ENCODE measurements at regions not wholly inside any gene's neighbourhood (a gene's known extent, or its start where the extent isn't known, plus 50 kb on each side); places are given as distances from the start of the nearest gene placed in this dataset.

GRCh38 chr3:157578181-157578580 is 75.0 kb upstream of the VEPH1 start:
- Histone ChIP-seq H3K4me1 (ENCODE audit: control insufficient read depth in 1 of 2, extremely low read depth in 1 of 2, insufficient read depth in 2 of 2, low read length in 2 of 2) (no peaks in the 10 kb centered on the region), H3K36me3 (ENCODE audit: control insufficient read depth in 2 of 2, extremely low read depth in 1 of 2, insufficient read depth in 1 of 2, low read length in 1 of 2) (no peaks in the 10 kb centered on the region), H3K9me3 (no peaks in the 10 kb centered on the region), H3K4me3 (ENCODE audit: control insufficient read depth in 1 of 2, extremely low read depth in 1 of 2, low read length in 1 of 2) (no peak overlapping the region), H3K27me3 (replicated peaks in 1 of 2; ENCODE audit: control insufficient read depth in 2 of 2, extremely low read depth in 1 of 2, insufficient read depth in 2 of 2, low read length in 1 of 2) (peaks cover 0 to 4% of the 10 kb centered on the region in 2 experiments), H3K27ac (ENCODE audit: low read length) (no peak overlapping the region)
- no peak overlapping the region for H3K27ac Mint-ChIP-seq
- ATAC-seq (replicated peaks in 1 of 4) = no peak
- H3K4me3 Mint-ChIP-seq = no peak overlapping the region
- H3K9me3 Mint-ChIP-seq = no peaks in the 10 kb centered on the region
- no peak for DNase-seq
- H3K27me3 Mint-ChIP-seq = peaks cover 0 to 5% of the 10 kb centered on the region in 2 donors
- WGBS (ENCODE audit: insufficient coverage) = no CpG with 5 or more reads among the region's 3 CpGs
- H3K36me3 Mint-ChIP-seq = no peaks in the 10 kb centered on the region
- POLR2A ChIA-PET = no interaction called here
- H3K4me1 Mint-ChIP-seq = no peaks in the 10 kb centered on the region
- CTCF ChIA-PET = interaction anchor here in 1 of 2 donors (0.7 kb wide), 1 partner anchor 545 kb away, joined by 3 read pairs; no protein-coding TSS in a partner anchor

- Mint-ChIP-seq H3K4me1 (no peaks in the 10 kb centered on the region), H3K27ac (no peak overlapping the region), H3K27me3 (peaks cover 6 to 16% of the 10 kb centered on the region in 2 donors), H3K9me3 (no peaks in the 10 kb centered on the region), H3K4me3 (no peak overlapping the region), H3K36me3 (no peaks in the 10 kb centered on the region)
- DNase-seq (no peak), ATAC-seq (replicated peaks in 1 of 4) (no peak)
- POLR2A ChIA-PET = no interaction called here
- Histone ChIP-seq H3K4me3 (ENCODE audit: control insufficient read depth in 1 of 2, extremely low read depth in 1 of 2, low read length in 1 of 2) (no peak overlapping the region), H3K9me3 (no peaks in the 10 kb centered on the region), H3K4me1 (ENCODE audit: control insufficient read depth in 1 of 2, extremely low read depth in 1 of 2, insufficient read depth in 2 of 2, low read length in 2 of 2) (no peaks in the 10 kb centered on the region), H3K27me3 (replicated peaks in 1 of 2; ENCODE audit: control insufficient read depth in 2 of 2, extremely low read depth in 1 of 2, insufficient read depth in 2 of 2, low read length in 1 of 2) (peaks cover 0 to 4% of the 10 kb centered on the region in 2 experiments), H3K27ac (ENCODE audit: low read length) (no peak overlapping the region), H3K36me3 (ENCODE audit: control insufficient read depth in 2 of 2, extremely low read depth in 1 of 2, insufficient read depth in 1 of 2, low read length in 1 of 2) (no peaks in the 10 kb centered on the region)
- no CpG with 5 or more reads among the region's 3 CpGs for WGBS (ENCODE audit: insufficient coverage)
- CTCF ChIA-PET = no interaction called here
These were observed 71.3 kb upstream of the VEPH1 start for GRCh38 chr3:157574531-157574930.

DNA sequence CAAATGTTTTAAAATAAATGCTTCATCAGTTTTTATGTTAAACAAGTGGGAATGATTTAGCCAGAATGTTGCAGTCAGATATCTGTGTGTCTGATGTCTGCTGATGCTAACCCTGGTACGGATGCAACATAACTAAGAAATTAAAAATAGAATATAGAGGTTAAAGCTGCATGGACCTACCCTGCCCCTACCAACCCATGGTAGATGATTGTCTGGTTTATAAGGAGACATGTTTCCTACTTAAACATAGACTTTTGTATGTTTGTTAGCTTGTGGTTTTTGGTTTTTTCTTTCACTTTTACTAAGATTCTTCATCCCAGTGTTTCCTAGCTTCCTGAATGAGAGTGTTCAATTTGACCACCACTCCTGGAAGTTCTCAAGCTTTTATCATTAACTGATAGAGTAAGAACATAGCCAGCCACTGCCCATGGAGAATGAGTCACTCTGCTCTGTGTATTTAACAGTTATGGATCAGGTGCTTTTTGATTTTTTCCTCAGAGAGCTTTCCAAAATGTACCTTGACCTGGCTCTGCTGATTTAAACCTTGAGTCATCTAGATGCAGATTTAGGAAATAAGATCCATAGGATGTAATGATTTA is 70.7 kb upstream of the VEPH1 start:
- H3K27ac ChIP-seq (ENCODE audit: low read length) = no peak overlapping the region
- Mint-ChIP-seq H3K4me1 (no peaks in the 10 kb centered on the region), H3K9me3 (no peaks in the 10 kb centered on the region), H3K27me3 (peaks cover 6 to 12% of the 10 kb centered on the region in 2 donors), H3K36me3 (no peaks in the 10 kb centered on the region), H3K27ac (no peak overlapping the region), H3K4me3 (no peak overlapping the region)
- POLR2A ChIA-PET = no interaction called here
- CTCF ChIA-PET = interaction anchor here in 1 of 2 donors (2.0 kb wide), 1 partner anchor 41 kb away, joined by 13 read pairs; no protein-coding TSS in a partner anchor
- no peaks in the 10 kb centered on the region for H3K9me3 ChIP-seq
- no peaks in the 10 kb centered on the region for H3K36me3 ChIP-seq (ENCODE audit: control insufficient read depth in 2 of 2, extremely low read depth in 1 of 2, insufficient read depth in 1 of 2, low read length in 1 of 2)
- H3K4me1 ChIP-seq (ENCODE audit: control insufficient read depth in 1 of 2, extremely low read depth in 1 of 2, insufficient read depth in 2 of 2, low read length in 2 of 2) = no peaks in the 10 kb centered on the region
- ATAC-seq (replicated peaks in 1 of 4) = no peak
- H3K27me3 ChIP-seq (replicated peaks in 1 of 2; ENCODE audit: control insufficient read depth in 2 of 2, extremely low read depth in 1 of 2, insufficient read depth in 2 of 2, low read length in 1 of 2) = peaks cover 0 to 4% of the 10 kb centered on the region in 2 experiments
- H3K4me3 ChIP-seq (ENCODE audit: control insufficient read depth in 1 of 2, extremely low read depth in 1 of 2, low read length in 1 of 2) = no peak overlapping the region
- no CpG with 5 or more reads among the region's 1 CpG for WGBS (ENCODE audit: insufficient coverage)
- no peak for DNase-seq

GRCh38 chr3:157573281-157573680 is 70.1 kb upstream of the VEPH1 start:
- Histone ChIP-seq H3K27ac (ENCODE audit: low read length) (no peak overlapping the region), H3K4me3 (ENCODE audit: control insufficient read depth in 1 of 2, extremely low read depth in 1 of 2, low read length in 1 of 2) (no peak overlapping the region), H3K9me3 (no peaks in the 10 kb centered on the region), H3K4me1 (ENCODE audit: control insufficient read depth in 1 of 2, extremely low read depth in 1 of 2, insufficient read depth in 2 of 2, low read length in 2 of 2) (no peaks in the 10 kb centered on the region), H3K36me3 (ENCODE audit: control insufficient read depth in 2 of 2, extremely low read depth in 1 of 2, insufficient read depth in 1 of 2, low read length in 1 of 2) (no peaks in the 10 kb centered on the region), H3K27me3 (replicated peaks in 1 of 2; ENCODE audit: control insufficient read depth in 2 of 2, extremely low read depth in 1 of 2, insufficient read depth in 2 of 2, low read length in 1 of 2) (peaks cover 0 to 4% of the 10 kb centered on the region in 2 experiments)
- H3K4me1 Mint-ChIP-seq = no peaks in the 10 kb centered on the region
- WGBS (ENCODE audit: insufficient coverage) = no CpG with 5 or more reads among the region's 1 CpG
- ATAC-seq (replicated peaks in 1 of 4) (no peak), DNase-seq (no peak)
- CTCF ChIA-PET = interaction anchor here in 1 of 2 donors (0.5 to 2.0 kb wide), 4 partner anchors 41 to 1529 kb away, joined by 3 to 13 read pairs (median 4); no protein-coding TSS in a partner anchor
- no peaks in the 10 kb centered on the region for H3K36me3 Mint-ChIP-seq
- H3K4me3 Mint-ChIP-seq = no peak overlapping the region
- POLR2A ChIA-PET = no interaction called here
- no peaks in the 10 kb centered on the region for H3K9me3 Mint-ChIP-seq
- H3K27me3 Mint-ChIP-seq = peaks cover 6 to 11% of the 10 kb centered on the region in 2 donors
- H3K27ac Mint-ChIP-seq = no peak overlapping the region

GRCh38 chr3:157572559-157573270 is 69.5 kb upstream of the VEPH1 start:
- Histone ChIP-seq H3K4me1 (ENCODE audit: control insufficient read depth in 1 of 2, extremely low read depth in 1 of 2, insufficient read depth in 2 of 2, low read length in 2 of 2) (no peaks in the 10 kb centered on the region), H3K4me3 (ENCODE audit: control insufficient read depth in 1 of 2, extremely low read depth in 1 of 2, low read length in 1 of 2) (no peak overlapping the region), H3K9me3 (no peaks in the 10 kb centered on the region), H3K36me3 (ENCODE audit: control insufficient read depth in 2 of 2, extremely low read depth in 1 of 2, insufficient read depth in 1 of 2, low read length in 1 of 2) (no peaks in the 10 kb centered on the region), H3K27me3 (replicated peaks in 1 of 2; ENCODE audit: control insufficient read depth in 2 of 2, extremely low read depth in 1 of 2, insufficient read depth in 2 of 2, low read length in 1 of 2) (peaks cover 0 to 4% of the 10 kb centered on the region in 2 experiments), H3K27ac (ENCODE audit: low read length) (no peak overlapping the region)
- peak in 1 of 35 experiments; percentile 42 for DNase-seq
- WGBS (ENCODE audit: insufficient coverage) = no CpG with 5 or more reads among the region's 8 CpGs
- POLR2A ChIA-PET = no interaction called here
- no peak overlapping the region for H3K27ac Mint-ChIP-seq
- no peak overlapping the region for H3K4me3 Mint-ChIP-seq
- no peaks in the 10 kb centered on the region for H3K4me1 Mint-ChIP-seq
- CTCF ChIA-PET = interaction anchor here (0.5 to 2.0 kb wide), 5 partner anchors 40 to 1529 kb away, joined by 3 to 13 read pairs (median 4); no protein-coding TSS in a partner anchor
- no peaks in the 10 kb centered on the region for H3K36me3 Mint-ChIP-seq
- H3K27me3 Mint-ChIP-seq = peaks cover 6 to 11% of the 10 kb centered on the region in 2 donors
- no peaks in the 10 kb centered on the region for H3K9me3 Mint-ChIP-seq
- no peak for ATAC-seq (replicated peaks in 1 of 4)

- Histone ChIP-seq H3K4me1 (ENCODE audit: control insufficient read depth in 1 of 2, extremely low read depth in 1 of 2, insufficient read depth in 2 of 2, low read length in 2 of 2) (no peaks in the 10 kb centered on the region), H3K36me3 (ENCODE audit: control insufficient read depth in 2 of 2, extremely low read depth in 1 of 2, insufficient read depth in 1 of 2, low read length in 1 of 2) (no peaks in the 10 kb centered on the region), H3K27me3 (replicated peaks in 1 of 2; ENCODE audit: control insufficient read depth in 2 of 2, extremely low read depth in 1 of 2, insufficient read depth in 2 of 2, low read length in 1 of 2) (peaks cover 0 to 3% of the 10 kb centered on the region in 2 experiments), H3K4me3 (ENCODE audit: control insufficient read depth in 1 of 2, extremely low read depth in 1 of 2, low read length in 1 of 2) (no peak overlapping the region), H3K9me3 (no peaks in the 10 kb centered on the region), H3K27ac (ENCODE audit: low read length) (no peak overlapping the region)
- DNase-seq (no peak), ATAC-seq (replicated peaks in 1 of 4) (no peak)
- no peak overlapping the region for H3K27ac Mint-ChIP-seq
- H3K4me3 Mint-ChIP-seq = no peak overlapping the region
- no peaks in the 10 kb centered on the region for H3K4me1 Mint-ChIP-seq
- CTCF ChIA-PET = no interaction called here
- H3K27me3 Mint-ChIP-seq = peaks cover 4 to 17% of the 10 kb centered on the region in 2 donors
- no peaks in the 10 kb centered on the region for H3K36me3 Mint-ChIP-seq
- 100% methylated on average over 1 of the region's 1 CpG for WGBS (ENCODE audit: insufficient coverage)
- peaks cover 0 to 8% (median 6%) of the 10 kb centered on the region in 3 donors for H3K9me3 Mint-ChIP-seq
- POLR2A ChIA-PET = no interaction called here
These were observed 63.4 kb upstream of the VEPH1 start for GRCh38 chr3:157566596-157566995.
